ENCODE measurements at regions not wholly inside any gene's neighbourhood (a gene's known extent, or its start where the extent isn't known, plus 50 kb on each side); places are given as distances from the start of the nearest gene placed in this dataset.

- Histone ChIP-seq H3K36me3 (ENCODE audit: control insufficient read depth, insufficient read depth, low read length) (no peaks in the 10 kb centered on the region), H2BK5ac (ENCODE audit: low read depth, low read length, poor library complexity, severe bottlenecking) (no peak overlapping the region), H3K56ac (ENCODE audit: extremely low read depth, insufficient read depth, low read length) (no peak overlapping the region), H4K20me1 (ENCODE audit: insufficient read depth, low read length) (no peaks in the 10 kb centered on the region), H4K8ac (ENCODE audit: low read depth in 2 of 2, low read length in 2 of 2) (no peak overlapping the region), H2AK9ac (replicated peaks; ENCODE audit: low read depth, low read length, poor library complexity) (no peak overlapping the region), H2BK20ac (ENCODE audit: low read depth, low read length) (no peak overlapping the region), H2BK15ac (ENCODE audit: low read depth, low read length) (no peak overlapping the region), H2AK5ac (ENCODE audit: low read depth, low read length) (no peak overlapping the region), H3K27ac (ENCODE audit: insufficient read depth, low read length) (no peak overlapping the region), H3K23ac (ENCODE audit: low read depth, low read length) (no peak overlapping the region), H3K9me3 (ENCODE audit: control insufficient read depth, insufficient read depth, low read length) (no peaks in the 10 kb centered on the region), H4K91ac (ENCODE audit: insufficient read depth, low read depth, low read length) (no peak overlapping the region), H2BK120ac (ENCODE audit: low read depth, low read length) (no peak overlapping the region), H3K18ac (ENCODE audit: low read depth, low read length) (no peak overlapping the region), H3K79me1 (ENCODE audit: low read depth in 1 of 2, low read length in 2 of 2) (no peaks in the 10 kb centered on the region), H3K14ac (replicated peaks; ENCODE audit: low read depth, low read length) (no peak overlapping the region), H3K4ac (ENCODE audit: low read depth, low read length) (no peak overlapping the region), H2AFZ (replicated peaks; ENCODE audit: low read length, poor library complexity) (no peak overlapping the region), H4K5ac (ENCODE audit: low read depth, low read length) (no peak overlapping the region), H3K4me3 (ENCODE audit: insufficient read depth, low read depth, low read length) (no peak overlapping the region), H3K4me1 (ENCODE audit: control insufficient read depth, insufficient read depth, low read length) (no peaks in the 10 kb centered on the region), H3K9ac (ENCODE audit: low read depth, low read length) (no peak overlapping the region), H3K27me3 (ENCODE audit: control insufficient read depth, insufficient read depth, low read length) (no peaks in the 10 kb centered on the region), H3K9me1 (ENCODE audit: insufficient read depth, low read length) (no peaks in the 10 kb centered on the region), H3K4me2 (ENCODE audit: low read depth, low read length) (no peak overlapping the region)
- 0% methylated on average over 1 of the region's 2 CpGs; no CpG with 5 or more reads in 1 of the 2 experiments for WGBS, 2 experiments (ENCODE audit: extremely low coverage in 2 of 2, insufficient read length in 1 of 2)
- no TSS peak for BruUV-seq (replicated peaks)
- intact Hi-C loops (cut with micrococcal nuclease) (no loop called here), dilution Hi-C loops (cut with HindIII; ENCODE audit: low sequenced_read_pairs, unreplicated experiment) (no loop called here), in situ Hi-C loops (cut with MboI; ENCODE audit: low sequenced_read_pairs) (no loop called here)
- DNase-seq (no peak), ATAC-seq (ENCODE audit: low read depth) (no peak)
- TF ChIP-seq POLR2A (IDR thresholded peaks at IDR 0.05; ENCODE audit: low read depth, low read length) (no peak), ELK1 (IDR thresholded peaks at IDR 0.05; ENCODE audit: borderline replicate concordance, low read depth, low read length) (no peak), CHD1 (IDR thresholded peaks at IDR 0.05; ENCODE audit: low read depth, low read length) (no peak), BHLHE40 (IDR thresholded peaks at IDR 0.05; ENCODE audit: low read depth, low read length) (no peak), SMC3 (IDR thresholded peaks at IDR 0.05; ENCODE audit: low read depth, low read length) (no peak), NFE2L2 (IDR thresholded peaks at IDR 0.05; ENCODE audit: low read depth, low read length) (no peak), MAZ (IDR thresholded peaks at IDR 0.05; ENCODE audit: borderline replicate concordance, low read depth, low read length) (no peak), USF2 (IDR thresholded peaks at IDR 0.05; ENCODE audit: low read depth, low read length) (no peak), FOS (IDR thresholded peaks at IDR 0.05; ENCODE audit: low read depth, low read length) (no peak), MAFK (IDR thresholded peaks at IDR 0.05; ENCODE audit: low read depth, low read length) (no peak), CEBPB (IDR thresholded peaks at IDR 0.05; ENCODE audit: low read depth, low read length) (no peak), MXI1 (IDR thresholded peaks at IDR 0.05; ENCODE audit: borderline replicate concordance, low read depth, low read length) (no peak), CTCF (conservative IDR thresholded peaks at IDR 0.05; ENCODE audit: low read depth, low read length) (no peak), RAD21 (IDR thresholded peaks at IDR 0.05; ENCODE audit: low read length) (no peak), RFX5 (IDR thresholded peaks at IDR 0.05; ENCODE audit: low read depth, low read length) (no peak), RCOR1 (IDR thresholded peaks at IDR 0.05; ENCODE audit: insufficient replicate concordance, low read length) (no peak)
- ChIA-PET CTCF (no interaction called here), POLR2A (ENCODE audit: unreplicated experiment) (no interaction called here)
Measured at GRCh38 chr4:110978761-110979160, 355.9 kb upstream of the PITX2 start.

Measured in IMR-90 (cell line).